ENCODE measurements at regions not wholly inside any gene's neighbourhood (a gene's known extent, or its start where the extent isn't known, plus 50 kb on each side); places are given as distances from the start of the nearest gene placed in this dataset.
A peak's percentile ranks its signal among the peaks of the same experiment; 100 is the strongest.

- Histone ChIP-seq H3K4me3 (ENCODE audit: low read length) (no peak overlapping the region), H3K27me3 (ENCODE audit: control insufficient read depth, insufficient read depth, low read length) (no peaks in the 10 kb centered on the region), H3K36me3 (ENCODE audit: control insufficient read depth, insufficient read depth, low read length) (no peaks in the 10 kb centered on the region), H3K27ac (ENCODE audit: low read length) (no peak overlapping the region), H3K4me1 (ENCODE audit: control insufficient read depth, insufficient read depth, low read length) (no peaks in the 10 kb centered on the region), H3K9me3 (ENCODE audit: control insufficient read depth, low read depth, low read length) (no peaks in the 10 kb centered on the region)
- DNase-seq = no peak
These were observed 280.5 kb downstream of the MBNL1 start for GRCh38 chr3:152549263-152549662.

GRCh38 chr3:152550284-152550683 is 281.6 kb downstream of the MBNL1 start:
- Histone ChIP-seq H3K27ac (ENCODE audit: low read length) (no peak overlapping the region), H3K36me3 (ENCODE audit: control insufficient read depth, insufficient read depth, low read length) (no peaks in the 10 kb centered on the region)
- no peak for DNase-seq

DNA sequence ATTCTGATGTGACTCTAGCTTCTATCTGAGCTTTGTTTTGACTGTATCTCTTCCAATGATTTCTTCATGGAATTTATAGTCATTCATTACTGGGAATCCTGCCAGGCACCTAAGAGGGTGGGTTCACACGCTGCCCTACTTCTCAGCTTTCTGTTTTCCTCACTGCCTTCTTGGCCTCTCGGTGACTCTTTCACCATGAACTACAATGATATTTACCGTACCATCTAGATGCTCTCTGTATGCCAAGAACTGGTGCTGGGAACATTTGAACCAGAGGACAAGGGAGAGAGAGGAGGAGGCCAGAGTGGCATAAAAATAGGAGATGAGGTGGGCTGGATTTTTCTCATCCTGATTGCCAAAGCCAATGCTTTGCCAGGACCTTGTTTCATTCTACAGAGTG is 280.0 kb upstream of the P2RY1 start:
- Histone ChIP-seq H3K36me3 (ENCODE audit: control insufficient read depth, insufficient read depth, low read length) (no peaks in the 10 kb centered on the region), H3K4me1 (ENCODE audit: control insufficient read depth, insufficient read depth, low read length) (peaks cover 6% of the 10 kb centered on the region), H3K4me3 (ENCODE audit: low read length) (no peak overlapping the region), H3K27ac (ENCODE audit: low read length) (no peak overlapping the region), H3K27me3 (ENCODE audit: control insufficient read depth, insufficient read depth, low read length) (no peaks in the 10 kb centered on the region), H3K9me3 (ENCODE audit: control insufficient read depth, low read depth, low read length) (peaks cover 5% of the 10 kb centered on the region)
- WGBS (ENCODE audit: insufficient coverage, low lambda C conversion rate) = no CpG with 5 or more reads among the region's 3 CpGs
- DNase-seq = no peak

More at GRCh38 chr3:152550284-152550683, 281.6 kb downstream of the MBNL1 start:
- Histone ChIP-seq H3K4me1 (ENCODE audit: control insufficient read depth, insufficient read depth, low read length) (no peaks in the 10 kb centered on the region), H3K4me3 (ENCODE audit: low read length) (no peak overlapping the region), H3K27me3 (ENCODE audit: control insufficient read depth, insufficient read depth, low read length) (no peaks in the 10 kb centered on the region), H3K9me3 (ENCODE audit: control insufficient read depth, low read depth, low read length) (no peaks in the 10 kb centered on the region)
- 88% methylated on average over 1 of the region's 1 CpG for WGBS (ENCODE audit: insufficient coverage, low lambda C conversion rate)

DNA sequence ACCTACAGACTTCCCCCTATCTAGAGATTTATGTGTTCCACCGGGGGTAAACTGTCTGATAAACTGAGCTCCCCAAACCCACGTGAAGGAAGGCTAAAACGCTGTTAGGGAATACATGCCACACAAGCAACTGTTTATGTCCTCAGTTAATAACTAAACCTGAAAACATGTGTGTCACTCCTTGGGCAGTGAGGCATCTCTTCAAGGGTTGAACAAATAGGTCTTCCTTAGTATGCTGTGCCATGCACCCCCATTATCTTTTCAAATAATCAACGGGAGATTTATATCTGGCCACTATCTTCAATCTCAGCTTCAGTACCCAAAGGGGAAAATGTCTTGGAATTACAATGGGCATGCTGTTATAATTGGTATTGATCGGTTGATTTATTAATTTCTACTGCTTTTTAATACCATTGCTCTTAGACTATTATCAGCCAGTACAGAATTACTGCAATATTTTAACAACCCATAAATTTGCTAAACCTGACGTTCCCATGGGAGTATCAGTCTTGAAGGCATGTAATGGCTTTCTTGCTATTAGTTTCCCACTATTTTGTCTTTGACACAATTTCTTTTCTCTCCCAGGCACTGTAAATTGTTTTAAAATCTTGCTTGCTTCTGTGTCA is 279.2 kb upstream of the P2RY1 start:
- Histone ChIP-seq H3K27me3 (ENCODE audit: control insufficient read depth, insufficient read depth, low read length) (no peaks in the 10 kb centered on the region), H3K4me3 (ENCODE audit: low read length) (no peak overlapping the region), H3K4me1 (ENCODE audit: control insufficient read depth, insufficient read depth, low read length) (peaks cover 6% of the 10 kb centered on the region), H3K36me3 (ENCODE audit: control insufficient read depth, insufficient read depth, low read length) (no peaks in the 10 kb centered on the region), H3K9me3 (ENCODE audit: control insufficient read depth, low read depth, low read length) (peaks cover 5% of the 10 kb centered on the region), H3K27ac (ENCODE audit: low read length) (no peak overlapping the region)
- DNase-seq = no peak
- WGBS (ENCODE audit: insufficient coverage, low lambda C conversion rate) = 100% methylated on average over 1 of the region's 6 CpGs

DNA sequence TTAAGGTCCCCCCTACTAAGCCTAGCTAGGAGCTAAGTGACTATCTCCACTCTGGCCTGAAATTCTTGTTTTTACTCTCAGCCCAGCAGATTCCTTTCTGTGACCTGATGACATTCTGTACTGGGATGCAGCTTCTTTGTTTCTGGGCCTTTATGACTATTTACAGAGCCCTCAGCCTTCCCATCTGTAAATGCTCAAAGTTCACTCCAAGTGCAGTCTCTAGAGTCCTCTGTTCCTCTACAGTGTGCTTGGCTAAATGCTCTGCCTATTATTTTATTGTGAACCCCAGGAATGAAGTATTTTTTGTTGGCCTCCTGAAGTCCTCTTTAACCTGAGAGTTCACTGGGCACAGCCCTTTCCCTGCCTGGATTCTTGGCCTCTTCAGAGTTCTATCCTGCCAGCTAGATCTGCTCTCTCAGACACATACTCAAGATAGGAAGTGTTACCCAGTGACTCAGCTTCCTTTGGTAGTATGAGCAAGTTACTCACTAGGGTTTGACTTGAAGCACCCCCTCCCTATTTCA is 278.1 kb upstream of the P2RY1 start:
- peak; percentile 8 to 34 for DNase-seq
- Histone ChIP-seq H3K27ac (ENCODE audit: low read length) (peak overlapping the region; percentile 4), H3K4me3 (ENCODE audit: low read length) (no peak overlapping the region), H3K9me3 (ENCODE audit: control insufficient read depth, low read depth, low read length) (peaks cover 5% of the 10 kb centered on the region), H3K4me1 (ENCODE audit: control insufficient read depth, insufficient read depth, low read length) (peaks cover 6% of the 10 kb centered on the region), H3K27me3 (ENCODE audit: control insufficient read depth, insufficient read depth, low read length) (no peaks in the 10 kb centered on the region), H3K36me3 (ENCODE audit: control insufficient read depth, insufficient read depth, low read length) (no peaks in the 10 kb centered on the region)

DNA sequence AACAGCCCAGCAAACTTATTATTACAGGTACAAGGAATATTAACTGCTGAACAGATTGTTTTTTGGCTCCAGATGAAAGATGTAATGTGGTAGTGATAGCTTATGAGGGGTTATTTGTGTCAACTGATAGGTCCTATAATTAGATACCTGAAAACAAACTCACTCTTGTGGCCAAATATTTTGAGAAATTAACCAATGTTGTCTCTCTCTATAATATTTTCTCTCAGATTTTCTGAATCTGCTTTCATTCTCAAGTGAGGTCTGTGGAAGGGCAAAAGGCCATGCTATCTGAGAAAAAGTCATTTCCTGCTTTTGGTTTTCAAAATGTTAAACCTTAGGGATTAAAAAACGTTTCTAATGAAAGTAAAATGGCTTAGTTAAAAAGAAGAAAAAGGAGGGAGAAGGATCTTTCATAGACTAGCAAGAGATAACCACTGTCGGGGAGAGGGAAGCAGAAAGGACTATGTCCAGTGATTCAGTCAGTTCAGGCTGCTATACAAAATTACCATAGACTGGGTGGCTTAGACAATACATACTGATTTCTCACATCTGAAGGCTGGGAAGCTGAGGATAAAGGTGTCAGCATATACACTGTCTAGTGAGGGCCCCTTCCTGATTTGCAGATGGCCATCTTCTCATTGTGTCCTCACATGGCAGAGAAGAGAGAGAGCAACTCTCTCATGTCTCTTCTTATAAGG is 277.5 kb upstream of the P2RY1 start:
- Histone ChIP-seq H3K36me3 (ENCODE audit: control insufficient read depth, insufficient read depth, low read length) (no peaks in the 10 kb centered on the region), H3K9me3 (ENCODE audit: control insufficient read depth, low read depth, low read length) (peaks cover 5% of the 10 kb centered on the region), H3K4me3 (ENCODE audit: low read length) (no peak overlapping the region), H3K4me1 (ENCODE audit: control insufficient read depth, insufficient read depth, low read length) (peaks cover 6% of the 10 kb centered on the region), H3K27me3 (ENCODE audit: control insufficient read depth, insufficient read depth, low read length) (no peaks in the 10 kb centered on the region), H3K27ac (ENCODE audit: low read length) (no peak overlapping the region)
- no peak for DNase-seq
- 17% methylated on average over 1 of the region's 2 CpGs for WGBS (ENCODE audit: insufficient coverage, low lambda C conversion rate)

- WGBS (ENCODE audit: insufficient coverage, low lambda C conversion rate) = no CpG with 5 or more reads among the region's 1 CpG
- H3K9me3 ChIP-seq (ENCODE audit: control insufficient read depth, low read depth, low read length) = peaks cover 5% of the 10 kb centered on the region
- H3K27ac ChIP-seq (ENCODE audit: low read length) = no peak overlapping the region
- no peaks in the 10 kb centered on the region for H3K27me3 ChIP-seq (ENCODE audit: control insufficient read depth, insufficient read depth, low read length)
- DNase-seq = no peak
- peaks cover 6% of the 10 kb centered on the region for H3K4me1 ChIP-seq (ENCODE audit: control insufficient read depth, insufficient read depth, low read length)
- H3K36me3 ChIP-seq (ENCODE audit: control insufficient read depth, insufficient read depth, low read length) = no peaks in the 10 kb centered on the region
- H3K4me3 ChIP-seq (ENCODE audit: low read length) = no peak overlapping the region
These were observed 276.5 kb upstream of the P2RY1 start for GRCh38 chr3:152558386-152558785.

DNA sequence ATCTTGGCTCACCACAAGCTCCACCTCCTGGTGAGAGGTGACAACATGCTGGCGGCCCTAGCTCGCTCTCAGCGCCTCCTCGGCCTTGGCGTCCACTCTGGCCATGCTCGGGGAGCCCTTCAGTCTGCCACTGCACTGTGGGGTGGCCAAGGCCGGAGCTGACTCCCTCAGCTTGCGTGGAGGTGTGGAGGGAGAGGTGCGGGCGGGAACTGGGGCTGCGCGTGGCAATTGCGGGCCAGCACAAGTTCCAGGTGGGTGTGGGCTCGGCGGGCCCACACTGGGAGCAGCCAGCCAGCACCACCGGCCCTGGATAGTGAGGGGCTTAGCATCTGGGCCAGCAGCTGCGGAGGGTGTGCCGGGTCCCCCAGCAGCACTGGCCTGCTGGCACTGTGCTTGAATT is 275.7 kb upstream of the P2RY1 start:
- Histone ChIP-seq H3K9me3 (ENCODE audit: control insufficient read depth, low read depth, low read length) (peaks cover 5% of the 10 kb centered on the region), H3K27me3 (ENCODE audit: control insufficient read depth, insufficient read depth, low read length) (no peaks in the 10 kb centered on the region), H3K4me1 (ENCODE audit: control insufficient read depth, insufficient read depth, low read length) (peaks cover 6% of the 10 kb centered on the region), H3K27ac (ENCODE audit: low read length) (no peak overlapping the region), H3K36me3 (ENCODE audit: control insufficient read depth, insufficient read depth, low read length) (no peaks in the 10 kb centered on the region), H3K4me3 (ENCODE audit: low read length) (no peak overlapping the region)
- no CpG with 5 or more reads among the region's 18 CpGs for WGBS (ENCODE audit: insufficient coverage, low lambda C conversion rate)
- DNase-seq = no peak

- Histone ChIP-seq H3K36me3 (ENCODE audit: control insufficient read depth, insufficient read depth, low read length) (no peaks in the 10 kb centered on the region), H3K4me3 (ENCODE audit: low read length) (no peak overlapping the region), H3K4me1 (ENCODE audit: control insufficient read depth, insufficient read depth, low read length) (no peaks in the 10 kb centered on the region), H3K27ac (ENCODE audit: low read length) (no peak overlapping the region), H3K27me3 (ENCODE audit: control insufficient read depth, insufficient read depth, low read length) (no peaks in the 10 kb centered on the region), H3K9me3 (ENCODE audit: control insufficient read depth, low read depth, low read length) (peaks cover 1% of the 10 kb centered on the region)
- WGBS (ENCODE audit: insufficient coverage, low lambda C conversion rate) = 100% methylated on average over 1 of the region's 1 CpG
- no peak for DNase-seq
These were observed 270.5 kb upstream of the P2RY1 start for GRCh38 chr3:152564459-152564858.

- WGBS (ENCODE audit: insufficient coverage, low lambda C conversion rate) = 36% methylated on average over 2 of the region's 4 CpGs
- Histone ChIP-seq H3K27ac (ENCODE audit: low read length) (no peak overlapping the region), H3K27me3 (ENCODE audit: control insufficient read depth, insufficient read depth, low read length) (no peaks in the 10 kb centered on the region), H3K36me3 (ENCODE audit: control insufficient read depth, insufficient read depth, low read length) (no peaks in the 10 kb centered on the region), H3K4me3 (ENCODE audit: low read length) (no peak overlapping the region), H3K9me3 (ENCODE audit: control insufficient read depth, low read depth, low read length) (no peaks in the 10 kb centered on the region), H3K4me1 (ENCODE audit: control insufficient read depth, insufficient read depth, low read length) (no peaks in the 10 kb centered on the region)
- peak; percentile 26 to 30 for DNase-seq
These were observed 260.4 kb upstream of the P2RY1 start for GRCh38 chr3:152574461-152575079.
